K562 (cell line): ENCODE measurements at regions not wholly inside any gene's neighbourhood (a gene's known extent, or its start where the extent isn't known, plus 50 kb on each side); places are given as distances from the start of the nearest gene placed in this dataset.

Experiments used
- ARID1B ChIP-seq: fragments of 450-650 bp; IDR thresholded peaks from 2 replicates; pipeline ENCODE4 v1.6.1; 2016; ENCODE audit warnings: antibody characterized with exemption, mild to moderate bottlenecking, inconsistent platforms
- BACH1 ChIP-seq: fragments of 200-800 bp; sonication (Bioruptor generic); IDR thresholded peaks from 2 replicates; pipeline ENCODE4 v1.6.1; 2016; ENCODE audit warnings: missing genetic modification characterization, missing compliant biosample characterization
- EP400 ChIP-seq: fragments of 450-650 bp; IDR thresholded peaks from 2 replicates; pipeline ENCODE4 v1.6.1; 2017; ENCODE audit warnings: antibody characterized with exemption, mild to moderate bottlenecking, moderate library complexity
- FOXM1 ChIP-seq, 2 experiments: fragments of 450-650 bp in 1 of 2; sonication (generic) in 1 of 2; formaldehyde crosslinking in 1 of 2; IDR thresholded peaks; 2 replicates each; pipeline versions ENCODE4 v1.6.1 to v1.9.0; 2017 to 2022; ENCODE audit warnings: low read depth in 2 of 2, mild to moderate bottlenecking in 2 of 2, missing genetic modification reagents in 1 of 2, moderate library complexity in 1 of 2
- HMG20A ChIP-seq: fragments of 450-650 bp; formaldehyde crosslinking; conservative IDR thresholded peaks from 2 replicates; pipeline ENCODE4 v1.4.0; 2020; ENCODE audit warnings: mild to moderate bottlenecking, mixed read lengths
- KAT2B ChIP-seq: IDR thresholded peaks from one replicate; pipeline ENCODE4 v1.6.1; 2012; ENCODE audit warnings: low read depth, mild to moderate bottlenecking, control low read depth, inconsistent platforms, low read length, moderate library complexity
- KLF1 ChIP-seq: fragments of 450-650 bp; IDR thresholded peaks from 2 replicates; pipeline ENCODE4 v1.6.1; 2016; ENCODE audit warnings: missing genetic modification characterization, missing compliant biosample characterization
- MBD2 ChIP-seq: sonication (generic); IDR thresholded peaks from 2 replicates; pipeline ENCODE4 v1.6.1; 2016; ENCODE audit warnings: low read depth, borderline replicate concordance
- MEIS2 ChIP-seq: fragments of 450-650 bp; IDR thresholded peaks from 2 replicates; pipeline ENCODE4 v1.6.1; 2014; ENCODE audit warnings: mild to moderate bottlenecking; ENCODE audit not compliant: partially characterized antibody
- MTF1 ChIP-seq: fragments of 250-450 bp; sonication (Bioruptor Pico); IDR thresholded peaks from 2 replicates; pipeline ENCODE4 v1.9.0; 2021; ENCODE audit warnings: moderate library complexity, mild to moderate bottlenecking, inconsistent platforms, borderline replicate concordance
- NBN ChIP-seq: fragments of 450-650 bp; IDR thresholded peaks from 2 replicates; pipeline ENCODE4 v1.6.1; 2016; ENCODE audit warnings: low read depth, mild to moderate bottlenecking
- NCOR1 ChIP-seq: fragments of 450-650 bp; IDR thresholded peaks from 2 replicates; pipeline ENCODE4 v1.6.1; 2016; ENCODE audit warnings: mild to moderate bottlenecking, moderate library complexity
- NUFIP1 ChIP-seq: fragments of 450-650 bp; IDR thresholded peaks from 2 replicates; pipeline ENCODE4 v1.6.1; 2018; ENCODE audit not compliant: partially characterized antibody
- OTX1 ChIP-seq: fragments of 450-650 bp; formaldehyde crosslinking; IDR thresholded peaks from 2 replicates; pipeline ENCODE4 v1.4.0; 2022; ENCODE audit warnings: mild to moderate bottlenecking
- PRMT5 ChIP-seq: sonication (generic); formaldehyde crosslinking; IDR thresholded peaks from 2 replicates; pipeline ENCODE4 v1.5.0; 2020; ENCODE audit warnings: missing genetic modification reagents
- RBM39 ChIP-seq: fragments of 200-400 bp; formaldehyde crosslinking; optimal IDR thresholded peaks from 2 replicates; pipeline ENCODE3; 2018; ENCODE audit warnings: low read depth, low read length
- SMAD4 ChIP-seq: fragments of 250-450 bp; sonication (Bioruptor Pico); conservative IDR thresholded peaks from 2 replicates; pipeline ENCODE4 v1.8.0; 2021; ENCODE audit warnings: inconsistent platforms, mild to moderate bottlenecking, moderate library complexity
- TCF7L2 ChIP-seq: fragments of 150-350 bp; IDR thresholded peaks from 2 replicates; pipeline ENCODE4 v1.6.1; 2016; ENCODE audit warnings: low read depth, mild to moderate bottlenecking, low read length, moderate library complexity
- TCFL5 ChIP-seq: fragments of 250-450 bp; sonication (Bioruptor Pico); conservative IDR thresholded peaks from 2 replicates; pipeline ENCODE4 v1.6.1; 2021; ENCODE audit warnings: mild to moderate bottlenecking, moderate library complexity, matching md5 sums
- TEAD4 ChIP-seq, 2 experiments: sonication (generic) in 1 of 2; formaldehyde crosslinking in 1 of 2; IDR thresholded peaks; 2 replicates each; pipeline versions ENCODE4 v1.6.1 to v1.8.0; 2012 to 2022; ENCODE audit warnings: borderline replicate concordance in 1 of 2, inconsistent platforms in 1 of 2, low read length in 1 of 2, mild to moderate bottlenecking in 1 of 2, missing genetic modification reagents in 1 of 2
- TFE3 ChIP-seq: fragments of 450-650 bp; formaldehyde crosslinking; IDR thresholded peaks from 2 replicates; pipeline ENCODE4 v1.4.0; 2020; ENCODE audit warnings: mild to moderate bottlenecking, mixed read lengths
- XRCC5 ChIP-seq: fragments of 200-400 bp; formaldehyde crosslinking; IDR thresholded peaks from 2 replicates; pipeline ENCODE4 v1.6.1; 2017; ENCODE audit warnings: low read depth, mild to moderate bottlenecking, low read length
- ZFPM2 ChIP-seq: fragments of 250-450 bp; sonication (Bioruptor Pico); IDR thresholded peaks from 2 replicates; pipeline ENCODE4 v1.5.1; 2022; ENCODE audit warnings: mild to moderate bottlenecking
- ZNF174 ChIP-seq: fragments of 250-450 bp; sonication (Bioruptor Pico); IDR thresholded peaks from 2 replicates; pipeline ENCODE4 v1.4.0; 2020; ENCODE audit warnings: mild to moderate bottlenecking
- ZNF384 ChIP-seq: IDR thresholded peaks from 2 replicates; pipeline ENCODE4 v1.6.1; 2012; ENCODE audit warnings: low read depth, low read length, improper control_type of control experiment
- ZNF707 ChIP-seq: fragments of 250-450 bp; sonication (Bioruptor Pico); conservative IDR thresholded peaks from 2 replicates; pipeline ENCODE4 v1.8.0; 2022; ENCODE audit warnings: inconsistent platforms, mild to moderate bottlenecking, moderate library complexity
- ZZZ3 ChIP-seq: fragments of 450-650 bp; IDR thresholded peaks from 2 replicates; pipeline ENCODE4 v1.6.1; 2016; ENCODE audit warnings: antibody characterized with exemption, mild to moderate bottlenecking, moderate library complexity
- TF ChIP-seq, protein P1 (sequence below): IDR thresholded peaks from 2 replicates; pipeline ENCODE4 v1.6.1; 2012; ENCODE audit warnings: low read depth, low read length, improper control_type of control experiment, borderline replicate concordance

- TF ChIP-seq ZFPM2 (no peak), NBN (peak; percentile 78), ZNF384 (no peak), PRMT5 (no peak), XRCC5 (no peak), TEAD4 (IDR thresholded peaks at IDR 0.05; ENCODE audit: low read length) (peak; percentile 52; the same call in 1 of the 2 replicates), TEAD4 (CRISPR knock-in tag; IDR thresholded peaks at IDR 0.05; ENCODE audit: borderline replicate concordance) (no peak), MEIS2 (no peak), KAT2B (no peak), KLF1 (peak; percentile 78; the same call in 1 of the 2 replicates), RBM39 (no peak), ZZZ3 (no peak), ZNF174 (no peak), MBD2 (peak; percentile 47; the same call in 1 of the 2 replicates), FOXM1 (IDR thresholded peaks at IDR 0.05; ENCODE audit: low read depth) (no peak), FOXM1 (CRISPR knock-in tag; IDR thresholded peaks at IDR 0.05; ENCODE audit: low read depth) (no peak), TCF7L2 (no peak), TFE3 (CRISPR knock-in tag) (no peak), NUFIP1 (no peak), HMG20A (no peak), ZNF707 (CRISPR knock-in tag) (no peak), BACH1 (tag) (no peak; the same call in 1 of the 2 replicates), NCOR1 (peak; percentile 71), ARID1B (peak; percentile 73), TCFL5 (CRISPR knock-in tag) (no peak), MTF1 (CRISPR knock-in tag) (no peak), EP400 (peak; percentile 58; the same call in 1 of the 2 replicates), OTX1 (CRISPR knock-in tag) (no peak), SMAD4 (peak; percentile 29; the same call in 1 of the 2 replicates)
- TF ChIP-seq, protein P1, sequence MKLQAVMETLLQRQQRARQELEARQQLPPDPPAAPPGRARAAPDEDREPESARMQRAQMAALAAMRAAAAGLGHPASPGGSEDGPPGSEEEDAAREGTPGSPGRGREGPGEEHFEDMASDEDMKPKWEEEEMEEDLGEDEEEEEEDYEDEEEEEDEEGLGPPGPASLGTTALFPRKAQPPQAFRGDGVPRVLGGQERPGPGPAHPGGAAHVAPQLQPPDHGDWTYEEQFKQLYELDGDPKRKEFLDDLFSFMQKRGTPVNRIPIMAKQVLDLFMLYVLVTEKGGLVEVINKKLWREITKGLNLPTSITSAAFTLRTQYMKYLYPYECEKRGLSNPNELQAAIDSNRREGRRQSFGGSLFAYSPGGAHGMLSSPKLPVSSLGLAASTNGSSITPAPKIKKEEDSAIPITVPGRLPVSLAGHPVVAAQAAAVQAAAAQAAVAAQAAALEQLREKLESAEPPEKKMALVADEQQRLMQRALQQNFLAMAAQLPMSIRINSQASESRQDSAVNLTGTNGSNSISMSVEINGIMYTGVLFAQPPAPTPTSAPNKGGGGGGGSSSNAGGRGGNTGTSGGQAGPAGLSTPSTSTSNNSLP = no peak
Observed at GRCh38 chr4:10203851-10204250, 87.3 kb upstream of the WDR1 start (continued).
